GM13976 (cell line): ENCODE measurements at regions not wholly inside any gene's neighbourhood (a gene's known extent, or its start where the extent isn't known, plus 50 kb on each side); places are given as distances from the start of the nearest gene placed in this dataset.

Source experiments
- DNase-seq: peaks from one replicate; pipeline ENCODE4 v3.0.0; 2012; ENCODE audit warnings: low spot score
- CTCF ChIP-seq: IDR thresholded peaks from 2 replicates; pipeline ENCODE4 v1.5.1; 2012; ENCODE audit warnings: borderline replicate concordance, mild to moderate bottlenecking; ENCODE audit not compliant: insufficient read depth; ENCODE audit errors: extremely low read depth, missing control alignments, control extremely low read depth
- in situ Hi-C: fragments of 300-500 bp; cut with MboI; formaldehyde crosslinking; loops from one replicate; pipeline ENCODE4 v1.12.0; 2022; ENCODE audit warnings: low sequenced_read_pairs, mixed read lengths, inconsistent platforms; ENCODE audit not compliant: unreplicated experiment

- in situ Hi-C loops, result no loop called here
- TF ChIP-seq CTCF, result no peak
- DNase-seq, result no peak
Observed at GRCh38 chr2:8236391-8236790, 445.5 kb upstream of the ID2 start.

GRCh38 chr2:8238521-8239230 lies 443.2 kb upstream of the ID2 start:
- TF ChIP-seq CTCF, result no peak
- DNase-seq, result no peak
- in situ Hi-C loops, result no loop called here

- no peak for TF ChIP-seq CTCF
Observed at GRCh38 chr2:8239531-8240088, 442.2 kb upstream of the ID2 start.

GRCh38 chr2:8241317-8241716 lies 440.5 kb upstream of the ID2 start:
- in situ Hi-C loops, result no loop called here

More at GRCh38 chr2:8239531-8240088, 442.2 kb upstream of the ID2 start:
- DNase-seq, result no peak
- in situ Hi-C loops, result no loop called here

GRCh38 chr2:8242739-8243138 lies 439.1 kb upstream of the ID2 start:
- TF ChIP-seq CTCF, result no peak
- no peak for DNase-seq
- in situ Hi-C loops, result no loop called here

More at GRCh38 chr2:8241317-8241716, 440.5 kb upstream of the ID2 start:
- no peak for DNase-seq
- TF ChIP-seq CTCF, result no peak

- in situ Hi-C loops, result no loop called here
- no peak for TF ChIP-seq CTCF
- DNase-seq, result no peak
Observed at GRCh38 chr2:8243748-8244400, 438.0 kb upstream of the ID2 start.
